PC-9 (cell line): ENCODE measurements at regions not wholly inside any gene's neighbourhood (a gene's known extent, or its start where the extent isn't known, plus 50 kb on each side); places are given as distances from the start of the nearest gene placed in this dataset.

Experiments used
- BruUV-seq: library from RNA; stranded (reverse); fragments of 400-500 nt; replicated peaks from 2 replicates; lab custom pipeline; 2021; lab: Mats Ljungman, UMichigan
- CTCF ChIA-PET: fragments of 300-600 bp; sonication (Branson Sonifier 250); formaldehyde crosslinking; loops from one replicate; lab custom pipeline; 2022; ENCODE audit warnings: antibody characterized with exemption; lab: Charles Lee
- POLR2A ChIA-PET: fragments of 300-600 bp; sonication (Branson Sonifier 250); formaldehyde crosslinking; loops from one replicate; lab custom pipeline; 2022; ENCODE audit warnings: antibody characterized with exemption; ENCODE audit not compliant: unreplicated experiment; lab: Charles Lee
- DNase-seq, 2 experiments: peaks; one replicate each; pipeline versions ENCODE4 v3.0.0 to v3.0.0-alpha.2; 2015 to 2022; ENCODE audit warnings: mixed read lengths in 1 of 2
- H2AFZ ChIP-seq: fragments of 200-600 bp; sonication (generic); 2 replicates; pipeline ENCODE4 v1.8.1; 2017; ENCODE audit warnings: antibody characterized with exemption
- H3F3A ChIP-seq: fragments of 200-600 bp; sonication (generic); 2 replicates; pipeline ENCODE4 v1.8.1; 2017; ENCODE audit warnings: antibody characterized with exemption, mild to moderate bottlenecking, low read depth; ENCODE audit not compliant: insufficient read depth
- H3K27ac ChIP-seq: fragments of 200-600 bp; sonication (generic); 2 replicates; pipeline ENCODE4 v1.6.1; 2016; ENCODE audit warnings: mixed run types
- H3K27me3 ChIP-seq: fragments of 200-600 bp; sonication (generic); 2 replicates; pipeline ENCODE4 v1.6.1; 2016; ENCODE audit warnings: low read depth, mixed run types; ENCODE audit not compliant: insufficient read depth
- H3K36me3 ChIP-seq: fragments of 200-600 bp; sonication (generic); 2 replicates; pipeline ENCODE4 v1.6.1; 2016; ENCODE audit warnings: low read depth, mixed run types
- H3K4me1 ChIP-seq: fragments of 200-600 bp; sonication (generic); replicated peaks from 2 replicates; pipeline ENCODE4 v1.6.1; 2016; ENCODE audit warnings: mixed run types; ENCODE audit not compliant: insufficient read depth
- H3K4me2 ChIP-seq: fragments of 200-600 bp; sonication (generic); 2 replicates; pipeline ENCODE4 v1.6.1; 2017; ENCODE audit warnings: mixed run types
- H3K4me3 ChIP-seq: fragments of 200-600 bp; sonication (generic); 2 replicates; pipeline ENCODE4 v1.6.1; 2016; ENCODE audit warnings: mixed run types
- H3K79me2 ChIP-seq: fragments of 200-600 bp; sonication (generic); 2 replicates; pipeline ENCODE4 v1.6.1; 2017; ENCODE audit warnings: low read depth, mixed run types
- H3K9me2 ChIP-seq: fragments of 200-600 bp; sonication (generic); 2 replicates; pipeline ENCODE4 v1.8.1; 2017; ENCODE audit warnings: mild to moderate bottlenecking; ENCODE audit not compliant: insufficient read depth
- H3K9me3 ChIP-seq: fragments of 200-600 bp; sonication (generic); 2 replicates; pipeline ENCODE4 v1.8.1; 2016; ENCODE audit warnings: low read depth; ENCODE audit not compliant: insufficient read depth
- H4K20me1 ChIP-seq: fragments of 200-600 bp; sonication (generic); 2 replicates; pipeline ENCODE4 v1.8.1; 2017; ENCODE audit not compliant: insufficient read depth
- CTCF ChIP-seq: fragments of 200-600 bp; sonication (generic); conservative IDR thresholded peaks from 2 replicates; pipeline ENCODE4 v1.6.1; 2017; ENCODE audit warnings: mixed run types, antibody characterized with exemption, mild to moderate bottlenecking, moderate library complexity
- EZH2 ChIP-seq: fragments of 200-600 bp; sonication (generic); IDR thresholded peaks from 2 replicates; pipeline ENCODE4 v1.8.0; 2017; ENCODE audit warnings: antibody characterized with exemption, low read depth
- intact Hi-C: fragments of 100-400 bp; cut with micrococcal nuclease; formaldehyde crosslinking; loops from one replicate; pipeline ENCODE4 v1.10.0; 2022; ENCODE audit not compliant: unreplicated experiment

DNA sequence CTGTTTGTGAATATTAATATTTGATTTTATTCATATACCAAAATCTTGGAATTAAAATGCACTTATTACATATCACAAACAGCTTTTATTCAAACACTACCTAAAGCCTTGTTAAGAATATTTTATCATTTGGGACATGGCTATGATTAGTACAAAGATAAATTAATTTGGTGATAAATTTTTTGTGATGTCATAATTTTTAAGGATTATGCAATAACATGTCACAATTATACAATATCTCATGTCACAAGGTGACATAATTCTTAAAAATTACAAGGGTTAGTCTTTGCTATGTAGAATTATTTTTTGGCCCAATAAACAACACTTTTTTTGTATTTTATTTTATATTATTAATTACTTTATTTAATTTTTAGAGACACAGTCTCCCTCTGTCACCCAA, 113.7 kb downstream of the TMTC3 start:
- TF ChIP-seq EZH2 = no peak
- TF ChIP-seq CTCF = no peak
- H3K4me2 ChIP-seq = no peak overlapping the region
- no peak overlapping the region for H3K27ac ChIP-seq
- no peak for DNase-seq
- H3K9me3 ChIP-seq = no peaks in the 10 kb centered on the region
- no peaks in the 10 kb centered on the region for H3K79me2 ChIP-seq
- H4K20me1 ChIP-seq = no peaks in the 10 kb centered on the region
- no peak overlapping the region for H3K4me3 ChIP-seq
- intact Hi-C loops = no loop called here
- H3K36me3 ChIP-seq = no peaks in the 10 kb centered on the region
- no TSS peak for BruUV-seq
- no peaks in the 10 kb centered on the region for H3K27me3 ChIP-seq
- POLR2A ChIA-PET = no interaction called here
- H3K9me2 ChIP-seq = no peaks in the 10 kb centered on the region
- H3F3A ChIP-seq = no peaks in the 10 kb centered on the region
- CTCF ChIA-PET = no interaction called here
- H3K4me1 ChIP-seq = no peaks in the 10 kb centered on the region
- no peak overlapping the region for H2AFZ ChIP-seq

DNA sequence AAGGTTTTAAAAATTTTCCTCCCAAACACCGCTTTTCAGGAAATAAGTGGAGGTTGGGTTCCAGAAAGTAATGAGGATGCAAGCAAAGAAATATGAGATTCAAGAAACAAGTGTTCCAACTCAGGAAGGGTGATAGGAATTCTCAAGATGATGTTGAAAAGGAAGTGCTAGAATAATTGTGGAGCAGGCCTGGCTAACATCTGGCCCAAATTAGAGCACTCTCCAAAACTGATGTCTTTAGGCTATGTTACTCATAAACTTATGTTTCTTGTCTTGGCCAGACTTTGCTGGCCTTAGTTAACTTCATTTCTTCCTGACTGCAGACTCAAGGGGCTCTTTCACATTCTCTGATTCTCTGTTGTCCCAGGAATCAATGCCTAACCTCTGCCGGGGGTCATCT, 116.3 kb downstream of the TMTC3 start:
- H3K27ac ChIP-seq = no peak overlapping the region
- no TSS peak for BruUV-seq
- no peaks in the 10 kb centered on the region for H3K79me2 ChIP-seq
- H3K36me3 ChIP-seq = no peaks in the 10 kb centered on the region
- H3K9me3 ChIP-seq = no peaks in the 10 kb centered on the region
- H2AFZ ChIP-seq = no peak overlapping the region
- H3K4me3 ChIP-seq = no peak overlapping the region
- ChIA-PET CTCF (no interaction called here), POLR2A (no interaction called here)
- DNase-seq = no peak
- H3K4me2 ChIP-seq = no peak overlapping the region
- intact Hi-C loops = no loop called here
- no peak for TF ChIP-seq EZH2
- TF ChIP-seq CTCF = no peak
- H3K4me1 ChIP-seq = no peaks in the 10 kb centered on the region
- H3K9me2 ChIP-seq = no peaks in the 10 kb centered on the region
- H3K27me3 ChIP-seq = no peaks in the 10 kb centered on the region
- H4K20me1 ChIP-seq = no peaks in the 10 kb centered on the region
- H3F3A ChIP-seq = no peaks in the 10 kb centered on the region

DNA sequence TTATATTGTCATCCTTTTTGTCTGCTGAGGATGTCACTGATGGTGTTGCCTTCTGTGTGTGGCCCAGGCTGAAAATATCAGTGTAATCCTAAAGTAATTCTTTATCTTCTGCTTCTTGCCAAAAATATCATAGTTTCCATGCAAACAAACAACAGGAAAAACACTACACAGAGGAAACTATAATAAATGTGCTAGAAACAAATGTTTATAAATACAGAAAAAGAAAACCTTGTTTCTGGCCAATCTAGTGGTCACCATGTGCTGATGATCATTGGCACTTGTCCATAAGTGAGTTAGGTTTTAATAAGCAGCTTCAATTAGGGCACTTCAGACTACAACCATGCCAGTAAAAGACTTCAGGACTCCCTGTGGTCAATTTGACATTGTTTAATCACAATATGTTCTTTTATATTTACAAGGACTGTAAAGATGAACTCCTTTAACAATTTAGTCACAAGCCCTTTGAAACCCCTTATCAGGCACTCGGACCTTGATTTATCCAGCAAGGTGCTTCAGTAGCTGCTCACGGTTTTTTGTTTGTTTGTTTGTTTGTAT, 124.8 kb downstream of the TMTC3 start:
- no TSS peak for BruUV-seq
- Histone ChIP-seq H3K4me2 (no peak overlapping the region), H2AFZ (no peak overlapping the region)

More for the DNA sequence above, 124.8 kb downstream of the TMTC3 start:
- POLR2A ChIA-PET = no interaction called here
- no peaks in the 10 kb centered on the region for H3F3A ChIP-seq
- H3K9me3 ChIP-seq = no peaks in the 10 kb centered on the region
- no peak overlapping the region for H3K27ac ChIP-seq
- H4K20me1 ChIP-seq = no peaks in the 10 kb centered on the region
- intact Hi-C loops = no loop called here
- CTCF ChIA-PET = no interaction called here
- H3K9me2 ChIP-seq = no peaks in the 10 kb centered on the region; the same call in 1 of the 2 replicates
- H3K27me3 ChIP-seq = no peaks in the 10 kb centered on the region
- no peaks in the 10 kb centered on the region for H3K79me2 ChIP-seq
- TF ChIP-seq EZH2 (no peak), CTCF (no peak)
- DNase-seq = no peak
- no peak overlapping the region for H3K4me3 ChIP-seq
- no peaks in the 10 kb centered on the region for H3K36me3 ChIP-seq
- H3K4me1 ChIP-seq = no peaks in the 10 kb centered on the region
